ENCODE measurements at regions not wholly inside any gene's neighbourhood (a gene's known extent, or its start where the extent isn't known, plus 50 kb on each side); places are given as distances from the start of the nearest gene placed in this dataset.

- Mint-ChIP-seq H3K4me1 (no peaks in the 10 kb centered on the region), H3K4me3 (no peak overlapping the region), H3K9me3 (peaks cover 4% of the 10 kb centered on the region), H3K27ac (ENCODE audit: unreplicated experiment) (no peak overlapping the region), H3K27me3 (ENCODE audit: low read depth) (no peaks in the 10 kb centered on the region), H3K36me3 (ENCODE audit: low read depth) (no peaks in the 10 kb centered on the region)
- no peak for TF ChIP-seq CTCF (conservative IDR thresholded peaks at IDR 0.05)
- no peak for DNase-seq (ENCODE audit: low read depth, low spot score)
Measured at GRCh38 chrX:150158554-150159332, 204.4 kb upstream of the MAMLD1 start.

GRCh38 chrX:150159537-150159936 lies 203.6 kb upstream of the MAMLD1 start:
- TF ChIP-seq CTCF (conservative IDR thresholded peaks at IDR 0.05) = no peak
- Mint-ChIP-seq H3K4me3 (no peak overlapping the region), H3K36me3 (ENCODE audit: low read depth) (no peaks in the 10 kb centered on the region), H3K27me3 (ENCODE audit: low read depth) (no peaks in the 10 kb centered on the region), H3K27ac (ENCODE audit: unreplicated experiment) (no peak overlapping the region), H3K9me3 (peaks cover 4% of the 10 kb centered on the region), H3K4me1 (no peaks in the 10 kb centered on the region)
- no peak for DNase-seq (ENCODE audit: low read depth, low spot score)

GRCh38 chrX:150160656-150161055 lies 202.5 kb upstream of the MAMLD1 start:
- Mint-ChIP-seq H3K27ac (ENCODE audit: unreplicated experiment) (no peak overlapping the region), H3K36me3 (ENCODE audit: low read depth) (no peaks in the 10 kb centered on the region), H3K9me3 (peaks cover 4% of the 10 kb centered on the region), H3K4me3 (no peak overlapping the region), H3K4me1 (no peaks in the 10 kb centered on the region), H3K27me3 (ENCODE audit: low read depth) (no peaks in the 10 kb centered on the region)
- no peak for DNase-seq (ENCODE audit: low read depth, low spot score)
- TF ChIP-seq CTCF (conservative IDR thresholded peaks at IDR 0.05) = no peak

GRCh38 chrX:150161193-150161592 lies 201.9 kb upstream of the MAMLD1 start:
- Mint-ChIP-seq H3K9me3 (peaks cover 4% of the 10 kb centered on the region), H3K36me3 (ENCODE audit: low read depth) (no peaks in the 10 kb centered on the region), H3K27ac (ENCODE audit: unreplicated experiment) (no peak overlapping the region), H3K4me1 (no peaks in the 10 kb centered on the region), H3K27me3 (ENCODE audit: low read depth) (no peaks in the 10 kb centered on the region), H3K4me3 (no peak overlapping the region)
- TF ChIP-seq CTCF (conservative IDR thresholded peaks at IDR 0.05) = no peak
- no peak for DNase-seq (ENCODE audit: low read depth, low spot score)

GRCh38 chrX:150162141-150162540 lies 201.0 kb upstream of the MAMLD1 start:
- Mint-ChIP-seq H3K27ac (ENCODE audit: unreplicated experiment) (no peak overlapping the region), H3K27me3 (ENCODE audit: low read depth) (no peaks in the 10 kb centered on the region), H3K4me3 (no peak overlapping the region), H3K4me1 (no peaks in the 10 kb centered on the region), H3K9me3 (peaks cover 4% of the 10 kb centered on the region), H3K36me3 (ENCODE audit: low read depth) (no peaks in the 10 kb centered on the region)
- TF ChIP-seq CTCF (conservative IDR thresholded peaks at IDR 0.05) = no peak
- DNase-seq (ENCODE audit: low read depth, low spot score) = no peak
